HCT116 (cell line): ENCODE measurements at regions not wholly inside any gene's neighbourhood (a gene's known extent, or its start where the extent isn't known, plus 50 kb on each side); places are given as distances from the start of the nearest gene placed in this dataset.
"Not testable (repeated sequence)": the region's sequence is repeated elsewhere in the genome, so short reads cannot be mapped to it uniquely, and the experiment has no call there.

ENCODE experiments used
- ATAC-seq: fragments of 200-7000 bp; cut with Tn5 transposase; 2 replicates; pipeline ENCODE4 v1.9.1; 2020; ENCODE audit warnings: mild to moderate bottlenecking, moderate library complexity
- BruUV-seq: library from RNA; stranded (reverse); fragments of 400-500 nt; replicated peaks from 2 replicates; lab custom pipeline; 2021; lab: Mats Ljungman, UMichigan
- CTCF ChIA-PET: fragments of 300-600 bp; sonication (Branson Sonifier 250); formaldehyde crosslinking; loops from one replicate; lab custom pipeline; 2021; ENCODE audit warnings: antibody characterized with exemption; lab: Charles Lee
- POLR2A ChIA-PET: fragments of 300-600, 350-600 bp; sonication (Branson Sonifier 250); formaldehyde crosslinking; loops from one replicate; lab custom pipeline; 2021; ENCODE audit warnings: antibody characterized with exemption; lab: Charles Lee
- RAD21 ChIA-PET, 2 experiments: fragments of 300-600 bp; sonication (Branson Sonifier 250); formaldehyde crosslinking; loops; one replicate each; lab custom pipeline; 2023; ENCODE audit warnings: low total read pairs in 2 of 2; ENCODE audit not compliant: uncharacterized antibody in 2 of 2, unreplicated experiment in 2 of 2, low non-redundant PET in 1 of 2; lab: Charles Lee
- DNase-seq: peaks from one replicate; pipeline ENCODE4 v3.0.0-alpha.2; 2010; ENCODE audit warnings: low read depth, low spot score
- H2AFZ ChIP-seq: fragments of 200-600 bp; shearing (Covaris generic), sonication (generic); 2 replicates; pipeline ENCODE4 v1.6.1; 2017; ENCODE audit warnings: low read depth, mixed run types, mixed read lengths, antibody characterized with exemption, low read length; ENCODE audit not compliant: poor library complexity, severe bottlenecking
- H3K27ac ChIP-seq: 2 replicates; pipeline ENCODE4 v1.5.1; 2012; ENCODE audit warnings: low read depth, low read length
- H3K27me3 ChIP-seq: fragments of 200-600 bp; sonication (generic); 2 replicates; pipeline ENCODE4 v1.6.1; 2016; ENCODE audit warnings: mixed run types, low read length, mixed read lengths; ENCODE audit not compliant: insufficient read depth
- H3K36me3 ChIP-seq, 2 experiments: fragments of 200-500 bp in 1 of 2; fragments of 200-600 bp in 1 of 2; sonication (Bioruptor generic) in 1 of 2; sonication (generic) in 1 of 2; 2 replicates each; pipeline versions ENCODE4 v1.5.1 to v1.6.1; 2014 to 2016; ENCODE audit warnings: low read length in 2 of 2, inconsistent platforms in 1 of 2, mixed read lengths in 1 of 2, mixed run types in 1 of 2; ENCODE audit not compliant: insufficient read depth in 2 of 2, control insufficient read depth in 1 of 2
- H3K4me1 ChIP-seq, 2 experiments: fragments of 200-600 bp in 1 of 2; sonication (generic) in 1 of 2; 2 replicates each; pipeline versions ENCODE4 v1.5.1 to v1.6.1; 2012 to 2017; ENCODE audit warnings: low read length in 2 of 2, inconsistent platforms in 1 of 2, mild to moderate bottlenecking in 1 of 2, mixed read lengths in 1 of 2, mixed run types in 1 of 2, moderate library complexity in 1 of 2; ENCODE audit not compliant: insufficient read depth in 2 of 2, control insufficient read depth in 1 of 2
- H3K4me2 ChIP-seq: fragments of 200-600 bp; sonication (generic); 2 replicates; pipeline ENCODE4 v1.6.1; 2017; ENCODE audit warnings: mixed run types, low read length, mixed read lengths
- H3K4me3 ChIP-seq, 2 experiments: fragments of 200-600 bp in 1 of 2; sonication (generic) in 1 of 2; replicated peaks in 1 of 2; 2 replicates each; pipeline ENCODE4 v1.5.1; 2011 to 2016; ENCODE audit warnings: low read length in 2 of 2, control low read depth in 1 of 2, low read depth in 1 of 2, mild to moderate bottlenecking in 1 of 2, mixed read lengths in 1 of 2, mixed run types in 1 of 2
- H3K79me2 ChIP-seq: fragments of 200-600 bp; sonication (generic); 2 replicates; pipeline ENCODE4 v1.6.1; 2017; ENCODE audit warnings: mild to moderate bottlenecking, mixed run types, low read length, moderate library complexity, mixed read lengths; ENCODE audit not compliant: insufficient read depth
- H3K9ac ChIP-seq: fragments of 200-600 bp; sonication (generic); 2 replicates; pipeline ENCODE4 v1.6.1; 2016; ENCODE audit warnings: low read length, mixed read lengths
- H3K9me2 ChIP-seq: fragments of 200-600 bp; sonication (generic), shearing (Covaris generic); 2 replicates; pipeline ENCODE4 v1.6.1; 2017; ENCODE audit warnings: mixed run types, mild to moderate bottlenecking, moderate library complexity; ENCODE audit not compliant: insufficient read depth
- H3K9me3 ChIP-seq, 2 experiments: fragments of 200-500 bp in 1 of 2; fragments of 200-600 bp in 1 of 2; sonication (Bioruptor generic) in 1 of 2; sonication (generic) in 1 of 2; 2 replicates each; pipeline ENCODE4 v1.6.1; 2014 to 2017; ENCODE audit warnings: low read length in 2 of 2, mixed read lengths in 2 of 2, inconsistent platforms in 1 of 2, low read depth in 1 of 2, mild to moderate bottlenecking in 1 of 2, mixed run types in 1 of 2, moderate library complexity in 1 of 2; ENCODE audit not compliant: control insufficient read depth in 1 of 2, insufficient read depth in 1 of 2
- H4K20me1 ChIP-seq: fragments of 200-600 bp; sonication (generic), shearing (Covaris generic); 2 replicates; pipeline ENCODE4 v1.6.1; 2017; ENCODE audit warnings: mixed run types, mild to moderate bottlenecking, moderate library complexity; ENCODE audit not compliant: insufficient read depth
- EGR1 ChIP-seq: IDR thresholded peaks from 2 replicates; pipeline ENCODE4 v1.6.1; 2012; ENCODE audit warnings: low read depth
- ELF1 ChIP-seq: IDR thresholded peaks from 2 replicates; pipeline ENCODE4 v1.6.1; 2012; ENCODE audit warnings: low read depth, borderline replicate concordance
- EZH2 ChIP-seq: fragments of 200-600 bp; sonication (generic); IDR thresholded peaks from 2 replicates; pipeline ENCODE4 v1.6.1; 2017; ENCODE audit warnings: antibody characterized with exemption, mixed run types
- EZH2phosphoT487 ChIP-seq: fragments of 200-600 bp; IDR thresholded peaks from 2 replicates; pipeline ENCODE4 v1.6.1; 2018; ENCODE audit warnings: antibody characterized with exemption, borderline replicate concordance
- FOSL1 ChIP-seq: IDR thresholded peaks from 2 replicates; pipeline ENCODE4 v1.6.1; 2012; ENCODE audit warnings: low read depth
- JUND ChIP-seq: IDR thresholded peaks from 2 replicates; pipeline ENCODE4 v1.6.1; 2012
- POLR2AphosphoS5 ChIP-seq: IDR thresholded peaks from 2 replicates; pipeline ENCODE4 v1.6.1; 2011; ENCODE audit warnings: mild to moderate bottlenecking, low read depth, low read length, moderate library complexity
- RAD21 ChIP-seq: IDR thresholded peaks from 2 replicates; pipeline ENCODE4 v1.6.1; 2012; ENCODE audit warnings: low read depth, mild to moderate bottlenecking
- SRF ChIP-seq: IDR thresholded peaks from 2 replicates; pipeline ENCODE4 v1.6.1; 2012; ENCODE audit warnings: low read depth
- YY1 ChIP-seq: IDR thresholded peaks from 2 replicates; pipeline ENCODE4 v1.6.1; 2011; ENCODE audit warnings: low read length, low read depth, moderate library complexity, mild to moderate bottlenecking; ENCODE audit not compliant: insufficient replicate concordance; ENCODE audit errors: extremely low read depth
- ZBTB33 ChIP-seq: IDR thresholded peaks from 2 replicates; pipeline ENCODE4 v1.6.1; 2011; ENCODE audit warnings: mild to moderate bottlenecking, low read length, moderate library complexity; ENCODE audit not compliant: insufficient replicate concordance; ENCODE audit errors: extremely low read depth
- ZFX ChIP-seq: fragments of 450-650 bp; IDR thresholded peaks from 2 replicates; pipeline ENCODE4 v1.6.1; 2017
- ZNF274 ChIP-seq: fragments of 200-500 bp; sonication (Bioruptor generic); IDR thresholded peaks from 2 replicates; pipeline ENCODE4 v1.6.1; 2014; ENCODE audit warnings: mild to moderate bottlenecking, low read depth, low read length, inconsistent platforms
- intact Hi-C: fragments of 100-400 bp; cut with micrococcal nuclease; formaldehyde crosslinking; loops from 2 replicates; pipeline ENCODE4 v1.10.0; 2022
- TF ChIP-seq, protein P1 (sequence below): IDR thresholded peaks from 2 replicates; pipeline ENCODE4 v1.6.1; 2012
- TF ChIP-seq, protein P2 (sequence below): IDR thresholded peaks from 2 replicates; pipeline ENCODE4 v1.6.1; 2012; ENCODE audit warnings: low read depth

GRCh38 chr21:35556536-35556935, 503.8 kb downstream of the SETD4 start:
- intact Hi-C loops = no loop called here
- H2AFZ ChIP-seq = no peak overlapping the region
- H3K27ac ChIP-seq = no peak overlapping the region
- no peak overlapping the region for H3K4me2 ChIP-seq
- no peaks in the 10 kb centered on the region for H3K9me2 ChIP-seq
- POLR2A ChIA-PET = no interaction called here
- TF ChIP-seq EZH2 (no peak), ZBTB33 (no peak), JUND (no peak), ZNF274 (no peak), YY1 (no peak), EGR1 (no peak), SRF (no peak), POLR2AphosphoS5 (no peak), ZFX (no peak), ELF1 (no peak), EZH2phosphoT487 (no peak), RAD21 (no peak), FOSL1 (no peak)
- TF ChIP-seq, protein P1, sequence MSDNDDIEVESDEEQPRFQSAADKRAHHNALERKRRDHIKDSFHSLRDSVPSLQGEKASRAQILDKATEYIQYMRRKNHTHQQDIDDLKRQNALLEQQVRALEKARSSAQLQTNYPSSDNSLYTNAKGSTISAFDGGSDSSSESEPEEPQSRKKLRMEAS = no peak
- TF ChIP-seq, protein P2, sequence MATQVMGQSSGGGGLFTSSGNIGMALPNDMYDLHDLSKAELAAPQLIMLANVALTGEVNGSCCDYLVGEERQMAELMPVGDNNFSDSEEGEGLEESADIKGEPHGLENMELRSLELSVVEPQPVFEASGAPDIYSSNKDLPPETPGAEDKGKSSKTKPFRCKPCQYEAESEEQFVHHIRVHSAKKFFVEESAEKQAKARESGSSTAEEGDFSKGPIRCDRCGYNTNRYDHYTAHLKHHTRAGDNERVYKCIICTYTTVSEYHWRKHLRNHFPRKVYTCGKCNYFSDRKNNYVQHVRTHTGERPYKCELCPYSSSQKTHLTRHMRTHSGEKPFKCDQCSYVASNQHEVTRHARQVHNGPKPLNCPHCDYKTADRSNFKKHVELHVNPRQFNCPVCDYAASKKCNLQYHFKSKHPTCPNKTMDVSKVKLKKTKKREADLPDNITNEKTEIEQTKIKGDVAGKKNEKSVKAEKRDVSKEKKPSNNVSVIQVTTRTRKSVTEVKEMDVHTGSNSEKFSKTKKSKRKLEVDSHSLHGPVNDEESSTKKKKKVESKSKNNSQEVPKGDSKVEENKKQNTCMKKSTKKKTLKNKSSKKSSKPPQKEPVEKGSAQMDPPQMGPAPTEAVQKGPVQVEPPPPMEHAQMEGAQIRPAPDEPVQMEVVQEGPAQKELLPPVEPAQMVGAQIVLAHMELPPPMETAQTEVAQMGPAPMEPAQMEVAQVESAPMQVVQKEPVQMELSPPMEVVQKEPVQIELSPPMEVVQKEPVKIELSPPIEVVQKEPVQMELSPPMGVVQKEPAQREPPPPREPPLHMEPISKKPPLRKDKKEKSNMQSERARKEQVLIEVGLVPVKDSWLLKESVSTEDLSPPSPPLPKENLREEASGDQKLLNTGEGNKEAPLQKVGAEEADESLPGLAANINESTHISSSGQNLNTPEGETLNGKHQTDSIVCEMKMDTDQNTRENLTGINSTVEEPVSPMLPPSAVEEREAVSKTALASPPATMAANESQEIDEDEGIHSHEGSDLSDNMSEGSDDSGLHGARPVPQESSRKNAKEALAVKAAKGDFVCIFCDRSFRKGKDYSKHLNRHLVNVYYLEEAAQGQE = no peak
- no peaks in the 10 kb centered on the region for H3K79me2 ChIP-seq
- DNase-seq (no peak), ATAC-seq (no peak)
- H3K4me1 ChIP-seq = no peaks in the 10 kb centered on the region
- RAD21 ChIA-PET = no interaction called here
- no peaks in the 10 kb centered on the region for H3K9me3 ChIP-seq
- BruUV-seq = no TSS peak
- H3K4me3 ChIP-seq = no peak overlapping the region
- CTCF ChIA-PET = no interaction called here
- no peaks in the 10 kb centered on the region for H3K27me3 ChIP-seq
- no peak overlapping the region for H3K9ac ChIP-seq
- H3K36me3 ChIP-seq = no peaks in the 10 kb centered on the region
- no peaks in the 10 kb centered on the region for H4K20me1 ChIP-seq

DNA sequence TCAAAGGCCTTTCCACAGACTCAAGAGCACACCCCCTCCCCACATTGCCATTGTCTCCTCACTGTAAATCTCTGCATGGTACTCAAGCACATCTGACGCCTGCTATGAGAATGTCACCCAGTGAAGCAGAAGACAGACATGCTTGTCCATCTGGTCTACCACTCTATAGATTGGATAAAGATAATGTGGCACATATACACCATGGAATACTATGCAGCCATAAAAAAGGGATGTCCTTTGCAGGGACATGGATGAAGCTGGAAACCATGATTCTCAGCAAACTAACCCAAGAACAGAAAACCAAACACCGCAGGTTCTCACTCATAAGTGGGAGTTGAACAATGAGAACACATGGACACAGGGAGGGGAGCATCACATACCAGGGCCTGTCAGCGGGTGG, 503.4 kb upstream of the RUNX1 start:
- H3K27ac ChIP-seq, H3K36me3 ChIP-seq, CTCF ChIA-PET, RAD21 ChIA-PET, ATAC-seq, H4K20me1 ChIP-seq, intact Hi-C loops, H3K4me1 ChIP-seq, H2AFZ ChIP-seq, H3K79me2 ChIP-seq, POLR2A ChIA-PET, H3K9ac ChIP-seq, H3K9me2 ChIP-seq, H3K9me3 ChIP-seq, H3K27me3 ChIP-seq, BruUV-seq, DNase-seq, H3K4me2 ChIP-seq, H3K4me3 ChIP-seq: not testable (repeated sequence)
